SK-N-SH treated with all-trans-retinoic acid at 6 μM for 48 hours (cell line): ENCODE measurements at regions not wholly inside any gene's neighbourhood (a gene's known extent, or its start where the extent isn't known, plus 50 kb on each side); places are given as distances from the start of the nearest gene placed in this dataset.

Experiments
- ATAC-seq: fragments of 200-7000 bp; cut with Tn5 transposase; 3 replicates; pipeline ENCODE4 v1.9.1; 2020; ENCODE audit warnings: mild to moderate bottlenecking, moderate library complexity
- ARNTL ChIP-seq: fragments of 450-650 bp; formaldehyde crosslinking; IDR thresholded peaks from 2 replicates; pipeline ENCODE4 v1.5.0; 2020; ENCODE audit warnings: low read depth, mild to moderate bottlenecking, moderate library complexity, borderline replicate concordance
- BACH2 ChIP-seq: fragments of 250-450 bp; sonication (Bioruptor Pico); IDR thresholded peaks from 2 replicates; pipeline ENCODE4 v1.9.0; 2021; ENCODE audit warnings: mild to moderate bottlenecking, borderline replicate concordance
- CSDC2 ChIP-seq: fragments of 250-450 bp; sonication (Bioruptor Pico); IDR thresholded peaks from 2 replicates; pipeline ENCODE4 v1.5.0; 2020; ENCODE audit warnings: mild to moderate bottlenecking, moderate library complexity
- ESRRG ChIP-seq: fragments of 250-450 bp; sonication (Bioruptor Pico); IDR thresholded peaks from 2 replicates; pipeline ENCODE4 v1.6.1; 2021; ENCODE audit warnings: mild to moderate bottlenecking
- GLIS3 ChIP-seq: fragments of 250-450 bp; sonication (Bioruptor Pico); IDR thresholded peaks from 2 replicates; pipeline ENCODE4 v1.5.0; 2020; ENCODE audit warnings: mild to moderate bottlenecking, moderate library complexity
- OSR1 ChIP-seq: fragments of 250-450 bp; sonication (Bioruptor Pico); IDR thresholded peaks from 2 replicates; pipeline ENCODE4 v1.8.0; 2022; ENCODE audit warnings: moderate library complexity, mild to moderate bottlenecking, inconsistent platforms
- RARB ChIP-seq: fragments of 250-450 bp; sonication (Bioruptor Pico); IDR thresholded peaks from 2 replicates; pipeline ENCODE4 v1.8.0; 2021; ENCODE audit warnings: mild to moderate bottlenecking, moderate library complexity
- SNAI2 ChIP-seq: fragments of 250-450 bp; sonication (Bioruptor Pico); IDR thresholded peaks from 2 replicates; pipeline ENCODE4 v1.5.0; 2020; ENCODE audit warnings: mild to moderate bottlenecking, moderate library complexity
- TCF4 ChIP-seq: fragments of 250-450 bp; sonication (Bioruptor Pico); IDR thresholded peaks from 2 replicates; pipeline ENCODE4 v1.8.0; 2021; ENCODE audit warnings: mild to moderate bottlenecking, moderate library complexity, borderline replicate concordance
- TOX ChIP-seq: fragments of 250-450 bp; sonication (Bioruptor Pico); IDR thresholded peaks from 2 replicates; pipeline ENCODE4 v1.8.0; 2021; ENCODE audit warnings: mild to moderate bottlenecking, moderate library complexity, borderline replicate concordance
- ZC3H10 ChIP-seq: fragments of 250-450 bp; sonication (Bioruptor Pico); IDR thresholded peaks from 2 replicates; pipeline ENCODE4 v1.5.1; 2021; ENCODE audit warnings: mild to moderate bottlenecking, moderate library complexity
- ZFP30 ChIP-seq: fragments of 450-650 bp; formaldehyde crosslinking; IDR thresholded peaks from 2 replicates; pipeline ENCODE4 v1.5.0; 2022; ENCODE audit warnings: mild to moderate bottlenecking, moderate library complexity
- ZNF565 ChIP-seq: fragments of 450-650 bp; formaldehyde crosslinking; conservative IDR thresholded peaks from 2 replicates; pipeline ENCODE4 v1.5.0; 2020; ENCODE audit warnings: low read depth, mild to moderate bottlenecking, moderate library complexity
- ZNF70 ChIP-seq: fragments of 450-650 bp; formaldehyde crosslinking; IDR thresholded peaks from 2 replicates; pipeline ENCODE4 v1.5.0; 2020; ENCODE audit warnings: mild to moderate bottlenecking, moderate library complexity
- ZNF8 ChIP-seq: fragments of 450-650 bp; formaldehyde crosslinking; IDR thresholded peaks from 2 replicates; pipeline ENCODE4 v1.5.0; 2020; ENCODE audit warnings: mild to moderate bottlenecking, moderate library complexity
- TF ChIP-seq, protein P1 (sequence below): fragments of 250-450 bp; sonication (Bioruptor Pico); IDR thresholded peaks from 2 replicates; pipeline ENCODE4 v1.5.0; 2020; ENCODE audit warnings: mild to moderate bottlenecking, moderate library complexity
- TF ChIP-seq, protein P2 (sequence below): fragments of 250-450 bp; sonication (Bioruptor Pico); IDR thresholded peaks from 2 replicates; pipeline ENCODE4 v1.8.0; 2021; ENCODE audit warnings: low read depth, mild to moderate bottlenecking, moderate library complexity, borderline replicate concordance
- TF ChIP-seq, protein P3 (sequence below): fragments of 250-450 bp; sonication (Bioruptor Pico); IDR thresholded peaks from 2 replicates; pipeline ENCODE4 v1.8.0; 2020; ENCODE audit warnings: mild to moderate bottlenecking, moderate library complexity, borderline replicate concordance
- TF ChIP-seq, protein P4 (sequence below): fragments of 250-450 bp; sonication (Bioruptor Pico); IDR thresholded peaks from 2 replicates; pipeline ENCODE4 v1.5.1; 2020; ENCODE audit warnings: low read depth, mild to moderate bottlenecking, moderate library complexity

DNA sequence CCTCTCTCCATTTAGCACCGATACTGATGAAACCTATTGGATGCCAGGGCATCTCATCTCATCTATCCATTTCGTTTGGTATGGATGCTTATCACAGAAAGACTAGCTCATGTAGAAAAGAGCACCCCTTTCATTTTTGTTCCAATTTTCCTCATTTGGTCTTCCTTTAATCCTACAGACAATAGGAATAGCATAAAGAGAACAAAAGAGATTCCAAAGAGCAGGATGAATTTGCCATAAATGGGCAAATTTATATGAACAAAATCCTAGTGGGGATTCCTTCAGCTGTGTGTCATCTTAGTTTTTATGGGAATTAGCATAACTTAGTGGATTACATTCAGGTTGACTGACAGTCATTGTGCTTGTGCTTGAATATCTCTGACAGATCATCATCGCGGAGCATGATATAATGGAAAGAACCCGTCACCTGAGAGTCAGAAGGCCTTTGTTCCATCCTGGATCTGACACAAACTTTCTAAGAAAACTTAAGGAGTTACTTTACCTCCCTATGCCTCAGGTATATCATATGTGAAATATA lies 777.5 kb upstream of the ADGRL2 start (continued):
- TF ChIP-seq, protein P1, sequence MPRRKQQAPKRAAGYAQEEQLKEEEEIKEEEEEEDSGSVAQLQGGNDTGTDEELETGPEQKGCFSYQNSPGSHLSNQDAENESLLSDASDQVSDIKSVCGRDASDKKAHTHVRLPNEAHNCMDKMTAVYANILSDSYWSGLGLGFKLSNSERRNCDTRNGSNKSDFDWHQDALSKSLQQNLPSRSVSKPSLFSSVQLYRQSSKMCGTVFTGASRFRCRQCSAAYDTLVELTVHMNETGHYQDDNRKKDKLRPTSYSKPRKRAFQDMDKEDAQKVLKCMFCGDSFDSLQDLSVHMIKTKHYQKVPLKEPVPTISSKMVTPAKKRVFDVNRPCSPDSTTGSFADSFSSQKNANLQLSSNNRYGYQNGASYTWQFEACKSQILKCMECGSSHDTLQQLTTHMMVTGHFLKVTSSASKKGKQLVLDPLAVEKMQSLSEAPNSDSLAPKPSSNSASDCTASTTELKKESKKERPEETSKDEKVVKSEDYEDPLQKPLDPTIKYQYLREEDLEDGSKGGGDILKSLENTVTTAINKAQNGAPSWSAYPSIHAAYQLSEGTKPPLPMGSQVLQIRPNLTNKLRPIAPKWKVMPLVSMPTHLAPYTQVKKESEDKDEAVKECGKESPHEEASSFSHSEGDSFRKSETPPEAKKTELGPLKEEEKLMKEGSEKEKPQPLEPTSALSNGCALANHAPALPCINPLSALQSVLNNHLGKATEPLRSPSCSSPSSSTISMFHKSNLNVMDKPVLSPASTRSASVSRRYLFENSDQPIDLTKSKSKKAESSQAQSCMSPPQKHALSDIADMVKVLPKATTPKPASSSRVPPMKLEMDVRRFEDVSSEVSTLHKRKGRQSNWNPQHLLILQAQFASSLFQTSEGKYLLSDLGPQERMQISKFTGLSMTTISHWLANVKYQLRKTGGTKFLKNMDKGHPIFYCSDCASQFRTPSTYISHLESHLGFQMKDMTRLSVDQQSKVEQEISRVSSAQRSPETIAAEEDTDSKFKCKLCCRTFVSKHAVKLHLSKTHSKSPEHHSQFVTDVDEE (CRISPR knock-in tag): no peak

- TF ChIP-seq ZNF565 (no peak), TCF4 (CRISPR knock-in tag) (no peak), OSR1 (CRISPR knock-in tag) (no peak), BACH2 (no peak), ZNF70 (CRISPR knock-in tag) (no peak), CSDC2 (CRISPR knock-in tag) (no peak)
- TF ChIP-seq, protein P2, sequence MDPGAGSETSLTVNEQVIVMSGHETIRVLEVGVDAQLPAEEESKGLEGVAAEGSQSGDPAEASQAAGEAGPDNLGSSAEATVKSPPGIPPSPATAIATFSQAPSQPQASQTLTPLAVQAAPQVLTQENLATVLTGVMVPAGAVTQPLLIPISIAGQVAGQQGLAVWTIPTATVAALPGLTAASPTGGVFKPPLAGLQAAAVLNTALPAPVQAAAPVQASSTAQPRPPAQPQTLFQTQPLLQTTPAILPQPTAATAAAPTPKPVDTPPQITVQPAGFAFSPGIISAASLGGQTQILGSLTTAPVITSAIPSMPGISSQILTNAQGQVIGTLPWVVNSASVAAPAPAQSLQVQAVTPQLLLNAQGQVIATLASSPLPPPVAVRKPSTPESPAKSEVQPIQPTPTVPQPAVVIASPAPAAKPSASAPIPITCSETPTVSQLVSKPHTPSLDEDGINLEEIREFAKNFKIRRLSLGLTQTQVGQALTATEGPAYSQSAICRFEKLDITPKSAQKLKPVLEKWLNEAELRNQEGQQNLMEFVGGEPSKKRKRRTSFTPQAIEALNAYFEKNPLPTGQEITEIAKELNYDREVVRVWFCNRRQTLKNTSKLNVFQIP (CRISPR knock-in tag): no peak
- TF ChIP-seq, protein P1 (CRISPR knock-in tag): no peak
- ATAC-seq: no peak
These were observed 779.6 kb upstream of the ADGRL2 start for GRCh38 chr1:81021134-81021533.

- ATAC-seq: no peak
These were observed 780.2 kb upstream of the ADGRL2 start for GRCh38 chr1:81020506-81020905.

More at GRCh38 chr1:81020506-81020905, 780.2 kb upstream of the ADGRL2 start:
- TF ChIP-seq ESRRG (CRISPR knock-in tag) (no peak), ZC3H10 (CRISPR knock-in tag) (no peak), ZNF70 (CRISPR knock-in tag) (no peak), ARNTL (CRISPR knock-in tag) (no peak), ZFP30 (CRISPR knock-in tag) (no peak), TCF4 (CRISPR knock-in tag) (no peak), ZNF565 (no peak), BACH2 (no peak), RARB (CRISPR knock-in tag) (no peak), GLIS3 (CRISPR knock-in tag) (no peak), ZNF8 (CRISPR knock-in tag) (no peak), OSR1 (CRISPR knock-in tag) (no peak), SNAI2 (CRISPR knock-in tag) (no peak), TOX (CRISPR knock-in tag) (no peak)
- TF ChIP-seq, protein P3, sequence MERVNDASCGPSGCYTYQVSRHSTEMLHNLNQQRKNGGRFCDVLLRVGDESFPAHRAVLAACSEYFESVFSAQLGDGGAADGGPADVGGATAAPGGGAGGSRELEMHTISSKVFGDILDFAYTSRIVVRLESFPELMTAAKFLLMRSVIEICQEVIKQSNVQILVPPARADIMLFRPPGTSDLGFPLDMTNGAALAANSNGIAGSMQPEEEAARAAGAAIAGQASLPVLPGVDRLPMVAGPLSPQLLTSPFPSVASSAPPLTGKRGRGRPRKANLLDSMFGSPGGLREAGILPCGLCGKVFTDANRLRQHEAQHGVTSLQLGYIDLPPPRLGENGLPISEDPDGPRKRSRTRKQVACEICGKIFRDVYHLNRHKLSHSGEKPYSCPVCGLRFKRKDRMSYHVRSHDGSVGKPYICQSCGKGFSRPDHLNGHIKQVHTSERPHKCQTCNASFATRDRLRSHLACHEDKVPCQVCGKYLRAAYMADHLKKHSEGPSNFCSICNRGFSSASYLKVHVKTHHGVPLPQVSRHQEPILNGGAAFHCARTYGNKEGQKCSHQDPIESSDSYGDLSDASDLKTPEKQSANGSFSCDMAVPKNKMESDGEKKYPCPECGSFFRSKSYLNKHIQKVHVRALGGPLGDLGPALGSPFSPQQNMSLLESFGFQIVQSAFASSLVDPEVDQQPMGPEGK: no peak
- TF ChIP-seq, protein P4, sequence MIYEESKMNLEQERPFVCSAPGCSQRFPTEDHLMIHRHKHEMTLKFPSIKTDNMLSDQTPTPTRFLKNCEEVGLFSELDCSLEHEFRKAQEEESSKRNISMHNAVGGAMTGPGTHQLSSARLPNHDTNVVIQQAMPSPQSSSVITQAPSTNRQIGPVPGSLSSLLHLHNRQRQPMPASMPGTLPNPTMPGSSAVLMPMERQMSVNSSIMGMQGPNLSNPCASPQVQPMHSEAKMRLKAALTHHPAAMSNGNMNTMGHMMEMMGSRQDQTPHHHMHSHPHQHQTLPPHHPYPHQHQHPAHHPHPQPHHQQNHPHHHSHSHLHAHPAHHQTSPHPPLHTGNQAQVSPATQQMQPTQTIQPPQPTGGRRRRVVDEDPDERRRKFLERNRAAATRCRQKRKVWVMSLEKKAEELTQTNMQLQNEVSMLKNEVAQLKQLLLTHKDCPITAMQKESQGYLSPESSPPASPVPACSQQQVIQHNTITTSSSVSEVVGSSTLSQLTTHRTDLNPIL (CRISPR knock-in tag): no peak
- TF ChIP-seq, protein P2 (CRISPR knock-in tag): no peak
- TF ChIP-seq, all 23 proteins: peak for 0
